Psoas muscle (tissue), 7 donors: ENCODE measurements at regions not wholly inside any gene's neighbourhood (a gene's known extent, or its start where the extent isn't known, plus 50 kb on each side); places are given as distances from the start of the nearest gene placed in this dataset.

ENCODE experiments used
- ATAC-seq, 4 donors: fragments of 200-7000 bp; cut with Tn5 transposase; one replicate each; pipeline ENCODE4 v1.9.1; 2020; ENCODE audit warnings: moderate library complexity in 3 of 4, mild to moderate bottlenecking in 2 of 4
- DNase-seq, 2 donors: peaks; one replicate each; pipeline ENCODE4 v3.0.0-alpha.2; 2020
- H3K27ac ChIP-seq: fragments of 200-600 bp; one replicate; pipeline ENCODE4 v1.8.0; 2022
- H3K27me3 ChIP-seq, 3 donors: fragments of 200-600 bp in 1 of 3; one replicate each; pipeline versions ENCODE4 v1.6.1 to v1.8.0; 2013 to 2022; ENCODE audit warnings: low read length in 2 of 3, mild to moderate bottlenecking in 2 of 3, moderate library complexity in 1 of 3; ENCODE audit not compliant: insufficient read depth in 3 of 3
- H3K36me3 ChIP-seq, 2 donors: fragments of 200-600 bp in 1 of 2; one replicate each; pipeline versions ENCODE4 v1.6.1 to v1.8.0; 2013 to 2022; ENCODE audit warnings: low read depth in 1 of 2, mild to moderate bottlenecking in 1 of 2, moderate library complexity in 1 of 2; ENCODE audit not compliant: insufficient read depth in 1 of 2
- H3K4me1 ChIP-seq: fragments of 200-600 bp; one replicate; pipeline ENCODE4 v1.8.0; 2022
- H3K4me3 ChIP-seq: fragments of 200-600 bp; one replicate; pipeline ENCODE4 v1.8.0; 2022; ENCODE audit warnings: mild to moderate bottlenecking
- H3K9me3 ChIP-seq: fragments of 200-600 bp; one replicate; pipeline ENCODE4 v1.8.0; 2022
- CTCF ChIP-seq: fragments of 200-600 bp; IDR thresholded peaks from one replicate; pipeline ENCODE4 v1.8.0; 2022; ENCODE audit warnings: antibody characterized with exemption
- WGBS, 3 donors: extraction: QIAGEN DNeasy Blood & Tissue Kit; methylation state at CpG; one replicate each; pipeline versions ENCODE4 v1.1.6 to v1.1.7; 2013; 5-methylcytosine and 5-hydroxymethylcytosine counted together
- intact Hi-C, 2 donors: fragments of 100-400 bp; cut with DNase I; formaldehyde crosslinking; loops; one replicate each; pipeline versions ENCODE4 v1.11.0 to v1.14.2; 2022
- donor health status: healthy with polysubstance abuse.
- donor health status: DM: no; HTN: no; CAD: no; lungs with moderate emphysema.
- donor health status: Bipolar disorder and iron deficiency.
- donor health status: healthy.
- donor health status: DM: yes; HTN: yes; CAD: no.
- donor health status: DM: no; HTN: no; CAD: no.
- donor health status: DM: yes; HTN: yes; CAD: no.

- no peak for DNase-seq
- H3K27ac ChIP-seq = no peak overlapping the region
- H3K9me3 ChIP-seq = no peaks in the 10 kb centered on the region
- no peaks in the 10 kb centered on the region for H3K36me3 ChIP-seq
- intact Hi-C loops = no loop called here
- no peak overlapping the region for H3K4me3 ChIP-seq
- no peak for TF ChIP-seq CTCF
- no peaks in the 10 kb centered on the region for H3K27me3 ChIP-seq
- no peak for ATAC-seq
- no peaks in the 10 kb centered on the region for H3K4me1 ChIP-seq
Observed at GRCh38 chr2:137812517-137812916, 151.8 kb upstream of the HNMT start.

- intact Hi-C loops = no loop called here
- no peak for TF ChIP-seq CTCF
- Histone ChIP-seq H3K27ac (no peak overlapping the region), H3K9me3 (no peaks in the 10 kb centered on the region), H3K27me3 (no peaks in the 10 kb centered on the region), H3K4me1 (no peaks in the 10 kb centered on the region), H3K4me3 (no peak overlapping the region), H3K36me3 (no peaks in the 10 kb centered on the region)
- DNase-seq (no peak), ATAC-seq (no peak)
- 66 to 77% (median 68%) methylated on average over 3 of the region's 3 CpGs for WGBS, 3 donors
Observed at GRCh38 chr2:137813176-137813575, 151.1 kb upstream of the HNMT start.

- Histone ChIP-seq H3K4me1 (no peaks in the 10 kb centered on the region), H3K4me3 (no peak overlapping the region), H3K36me3 (no peaks in the 10 kb centered on the region), H3K27ac (no peak overlapping the region), H3K27me3 (no peaks in the 10 kb centered on the region), H3K9me3 (no peaks in the 10 kb centered on the region)
- WGBS, 3 donors = 57 to 62% (median 61%) methylated on average over 3 of the region's 3 CpGs
- DNase-seq (no peak), ATAC-seq (no peak)
- TF ChIP-seq CTCF = no peak
- intact Hi-C loops = no loop called here
Observed at GRCh38 chr2:137817058-137817457, 147.2 kb upstream of the HNMT start.

GRCh38 chr2:137823196-137823595, 141.1 kb upstream of the HNMT start:
- no peak for TF ChIP-seq CTCF
- H3K27me3 ChIP-seq = no peaks in the 10 kb centered on the region
- intact Hi-C loops = no loop called here
- DNase-seq (no peak), ATAC-seq (no peak)
- no peaks in the 10 kb centered on the region for H3K4me1 ChIP-seq
- 79 to 87% (median 83%) methylated on average over 4 of the region's 4 CpGs for WGBS, 3 donors
- no peaks in the 10 kb centered on the region for H3K36me3 ChIP-seq
- no peak overlapping the region for H3K4me3 ChIP-seq
- H3K9me3 ChIP-seq = no peaks in the 10 kb centered on the region
- H3K27ac ChIP-seq = no peak overlapping the region

- Histone ChIP-seq H3K36me3 (no peaks in the 10 kb centered on the region), H3K27me3 (no peaks in the 10 kb centered on the region), H3K27ac (no peak overlapping the region), H3K4me3 (no peak overlapping the region), H3K9me3 (no peaks in the 10 kb centered on the region), H3K4me1 (no peaks in the 10 kb centered on the region)
- intact Hi-C loops = no loop called here
- TF ChIP-seq CTCF = no peak
- WGBS, 3 donors = 62 to 71% (median 65%) methylated on average over 1 of the region's 1 CpG
- ATAC-seq = no peak
- DNase-seq = no peak
Observed at GRCh38 chr2:137824501-137824900, 139.8 kb upstream of the HNMT start.
